Panc1 (cell line): ENCODE measurements at regions not wholly inside any gene's neighbourhood (a gene's known extent, or its start where the extent isn't known, plus 50 kb on each side); places are given as distances from the start of the nearest gene placed in this dataset.

ENCODE experiments used
- ATAC-seq: fragments of 200-7000 bp; cut with Tn5 transposase; 2 replicates; pipeline ENCODE4 v1.9.1; 2020; ENCODE audit warnings: mild to moderate bottlenecking, moderate library complexity
- BruUV-seq: library from RNA; stranded (reverse); fragments of 400-500 nt; replicated peaks from 2 replicates; lab custom pipeline; 2021; lab: Mats Ljungman, UMichigan
- CTCF ChIA-PET: fragments of 300-600 bp; sonication (Branson Sonifier 250); formaldehyde crosslinking; loops from one replicate; lab custom pipeline; 2022; ENCODE audit warnings: antibody characterized with exemption; lab: Charles Lee
- POLR2A ChIA-PET: fragments of 300-600 bp; sonication (Branson Sonifier 250); formaldehyde crosslinking; loops from one replicate; lab custom pipeline; 2022; ENCODE audit warnings: antibody characterized with exemption; lab: Charles Lee
- DNase-seq: peaks from one replicate; pipeline ENCODE4 v3.0.0-alpha.2; 2010; ENCODE audit warnings: low read depth, low spot score
- H3K27ac ChIP-seq: 2 replicates; pipeline ENCODE4 v1.5.1; 2011; ENCODE audit warnings: mild to moderate bottlenecking, low read length, inconsistent platforms
- H3K27me3 ChIP-seq: fragments of 200-500 bp; sonication (Bioruptor generic); 2 replicates; pipeline ENCODE4 v1.6.0; 2014; ENCODE audit warnings: low read length, inconsistent platforms; ENCODE audit not compliant: control insufficient read depth, insufficient read depth
- H3K36me3 ChIP-seq: fragments of 200-500 bp; sonication (Bioruptor generic); 2 replicates; pipeline ENCODE4 v1.5.1; 2014; ENCODE audit warnings: inconsistent platforms, mild to moderate bottlenecking, low read length, moderate library complexity; ENCODE audit not compliant: control insufficient read depth, insufficient read depth
- H3K4me1 ChIP-seq: 2 replicates; pipeline ENCODE4 v1.5.1; 2011; ENCODE audit warnings: inconsistent platforms, mild to moderate bottlenecking, low read length, moderate library complexity; ENCODE audit not compliant: control insufficient read depth, insufficient read depth
- H3K4me3 ChIP-seq, 2 experiments: 2 replicates each; pipeline ENCODE4 v1.5.1; 2011 to 2012; ENCODE audit warnings: low read depth in 2 of 2, low read length in 2 of 2, mild to moderate bottlenecking in 2 of 2, inconsistent platforms in 1 of 2, moderate library complexity in 1 of 2
- H3K9me3 ChIP-seq: fragments of 200-500 bp; sonication (Bioruptor generic); 2 replicates; pipeline ENCODE4 v1.5.1; 2014; ENCODE audit warnings: low read depth, mild to moderate bottlenecking, inconsistent platforms, low read length, moderate library complexity; ENCODE audit not compliant: control insufficient read depth, insufficient read depth
- CTCF ChIP-seq: fragments of 450-650 bp; IDR thresholded peaks from 2 replicates; pipeline ENCODE4 v1.5.1; 2017; ENCODE audit warnings: mild to moderate bottlenecking
- POLR2AphosphoS5 ChIP-seq: IDR thresholded peaks from 2 replicates; pipeline ENCODE4 v1.6.1; 2012; ENCODE audit warnings: mild to moderate bottlenecking, low read depth, low read length, moderate library complexity
- REST ChIP-seq, 2 experiments: IDR thresholded peaks; 2 replicates each; pipeline ENCODE4 v1.6.1; 2011 to 2012; ENCODE audit warnings: low read depth in 2 of 2, control low read depth in 1 of 2, low read length in 1 of 2, mild to moderate bottlenecking in 1 of 2, moderate library complexity in 1 of 2; ENCODE audit not compliant: insufficient read depth in 1 of 2
- SIN3A ChIP-seq: IDR thresholded peaks from 2 replicates; pipeline ENCODE4 v1.6.1; 2012; ENCODE audit warnings: low read depth, mild to moderate bottlenecking, low read length, moderate library complexity, borderline replicate concordance; ENCODE audit not compliant: insufficient read depth
- TCF7L2 ChIP-seq: IDR thresholded peaks from 2 replicates; pipeline ENCODE4 v1.6.1; 2011; ENCODE audit warnings: mild to moderate bottlenecking, low read depth, low read length, inconsistent platforms
- in situ Hi-C: cut with HindIII; loops from 2 replicates; pipeline ENCODE4 v1.10.0; 2016; ENCODE audit warnings: low sequenced_read_pairs, low pct_unique_long_range_greater_than_20kb
- intact Hi-C: fragments of 100-400 bp; cut with micrococcal nuclease; formaldehyde crosslinking; loops from one replicate; pipeline ENCODE4 v1.10.0; 2022; ENCODE audit not compliant: unreplicated experiment

GRCh38 chr12:126537961-126538530 is 1472.8 kb downstream of the AACS start:
- CTCF ChIA-PET: no interaction called here
- DNase-seq (no peak), ATAC-seq (no peak)
- POLR2A ChIA-PET: no interaction called here
- H3K27me3 ChIP-seq: no peaks in the 10 kb centered on the region
- H3K27ac ChIP-seq: no peak overlapping the region
- no peaks in the 10 kb centered on the region for H3K36me3 ChIP-seq
- no peaks in the 10 kb centered on the region for H3K4me1 ChIP-seq
- H3K4me3 ChIP-seq: no peak overlapping the region
- no peaks in the 10 kb centered on the region for H3K9me3 ChIP-seq
- in situ Hi-C loops (no loop called here), intact Hi-C loops (no loop called here)
- no TSS peak for BruUV-seq
- TF ChIP-seq REST (IDR thresholded peaks at IDR 0.05; ENCODE audit: insufficient read depth in 1 of 2, low read depth in 2 of 2, low read length in 1 of 2): no peak
- no peak for TF ChIP-seq SIN3A
- no peak for TF ChIP-seq CTCF
- TF ChIP-seq POLR2AphosphoS5: no peak
- no peak for TF ChIP-seq TCF7L2

- no TSS peak for BruUV-seq
- in situ Hi-C loops: no loop called here
- DNase-seq (no peak), ATAC-seq (no peak)
- no peaks in the 10 kb centered on the region for H3K9me3 ChIP-seq
- H3K4me3 ChIP-seq: no peak overlapping the region
- no peak overlapping the region for H3K27ac ChIP-seq
- no peaks in the 10 kb centered on the region for H3K4me1 ChIP-seq
- ChIA-PET POLR2A (no interaction called here), CTCF (no interaction called here)
- intact Hi-C loops: no loop called here
- H3K36me3 ChIP-seq: no peaks in the 10 kb centered on the region
- no peaks in the 10 kb centered on the region for H3K27me3 ChIP-seq
- TF ChIP-seq CTCF (no peak), POLR2AphosphoS5 (no peak), TCF7L2 (no peak), REST (IDR thresholded peaks at IDR 0.05; ENCODE audit: insufficient read depth in 1 of 2, low read depth in 2 of 2, low read length in 1 of 2) (no peak), SIN3A (no peak)
Observed at GRCh38 chr12:126538888-126539287, 1473.7 kb downstream of the AACS start.
